Cardiac muscle cell (in vitro differentiated cells and primary cell): ENCODE measurements at regions not wholly inside any gene's neighbourhood (a gene's known extent, or its start where the extent isn't known, plus 50 kb on each side); places are given as distances from the start of the nearest gene placed in this dataset.

Experiments
- DNase-seq, 2 donors: peaks; one replicate each; pipeline versions ENCODE4 v3.0.0 to v3.0.0-alpha.2; 2010 to 2017; ENCODE audit warnings: low read depth in 1 of 2, low spot score in 1 of 2
- H3K27ac ChIP-seq: fragments of 200-600 bp; sonication (generic); 2 replicates; pipeline ENCODE4 v1.5.1; 2016
- H3K27me3 ChIP-seq: fragments of 200-600 bp; sonication (generic); 2 replicates; pipeline ENCODE4 v1.6.0; 2016; ENCODE audit warnings: control low read depth
- H3K36me3 ChIP-seq: fragments of 200-600 bp; sonication (generic); 2 replicates; pipeline ENCODE4 v1.5.1; 2016; ENCODE audit warnings: control low read depth
- H3K4me1 ChIP-seq: fragments of 200-600 bp; sonication (generic); 2 replicates; pipeline ENCODE4 v1.8.1; 2017; ENCODE audit warnings: low read depth, mild to moderate bottlenecking, mixed run types
- H3K4me3 ChIP-seq: fragments of 200-600 bp; sonication (generic); 2 replicates; pipeline ENCODE4 v1.5.1; 2016; ENCODE audit warnings: mild to moderate bottlenecking
- H3K9me3 ChIP-seq: fragments of 200-600 bp; sonication (generic); 2 replicates; pipeline ENCODE4 v1.5.1; 2017; ENCODE audit warnings: low read depth, mild to moderate bottlenecking, control low read depth
- TF ChIP-seq, protein P1 (sequence below): IDR thresholded peaks from 2 replicates; pipeline ENCODE4 v1.5.1; 2012; ENCODE audit warnings: low read depth, mild to moderate bottlenecking, low read length

DNA sequence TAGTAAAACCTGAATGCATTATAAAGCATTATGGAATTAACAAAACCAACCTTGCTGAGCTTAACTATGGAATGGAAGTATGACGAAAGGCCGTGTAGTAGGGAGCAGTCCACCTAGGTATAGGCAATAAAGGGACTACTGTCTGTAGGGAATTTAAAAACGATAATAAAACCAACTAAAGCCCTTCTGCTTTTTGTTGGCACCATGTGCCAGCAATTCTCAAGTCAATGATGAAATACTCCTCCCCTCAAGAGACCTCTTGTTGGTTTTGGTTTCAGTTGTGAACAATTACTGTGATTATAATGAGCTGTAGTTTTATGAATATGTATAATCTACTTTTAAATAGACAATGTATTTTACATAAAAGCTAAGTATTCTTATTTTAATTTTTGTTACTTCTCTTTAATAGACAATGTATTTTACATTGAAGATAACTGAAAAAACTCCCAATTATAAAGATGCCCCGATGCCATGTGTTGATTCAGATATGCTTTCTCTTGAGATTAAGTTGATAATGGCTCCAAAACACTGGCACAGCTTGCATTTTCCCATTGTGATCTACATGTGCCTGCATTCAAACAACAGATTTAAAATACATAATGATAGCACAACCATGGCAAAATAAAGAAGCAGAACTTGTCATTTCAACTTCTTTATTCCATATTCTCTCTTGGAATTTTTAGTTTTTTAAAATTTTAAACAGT lies 55.5 kb upstream of the ZDBF2 start:
- peak in 1 of 2 donors; percentile 28 for DNase-seq
- peaks cover 6% of the 10 kb centered on the region for H3K4me1 ChIP-seq
- H3K27me3 ChIP-seq, result no peaks in the 10 kb centered on the region
- TF ChIP-seq, protein P1, sequence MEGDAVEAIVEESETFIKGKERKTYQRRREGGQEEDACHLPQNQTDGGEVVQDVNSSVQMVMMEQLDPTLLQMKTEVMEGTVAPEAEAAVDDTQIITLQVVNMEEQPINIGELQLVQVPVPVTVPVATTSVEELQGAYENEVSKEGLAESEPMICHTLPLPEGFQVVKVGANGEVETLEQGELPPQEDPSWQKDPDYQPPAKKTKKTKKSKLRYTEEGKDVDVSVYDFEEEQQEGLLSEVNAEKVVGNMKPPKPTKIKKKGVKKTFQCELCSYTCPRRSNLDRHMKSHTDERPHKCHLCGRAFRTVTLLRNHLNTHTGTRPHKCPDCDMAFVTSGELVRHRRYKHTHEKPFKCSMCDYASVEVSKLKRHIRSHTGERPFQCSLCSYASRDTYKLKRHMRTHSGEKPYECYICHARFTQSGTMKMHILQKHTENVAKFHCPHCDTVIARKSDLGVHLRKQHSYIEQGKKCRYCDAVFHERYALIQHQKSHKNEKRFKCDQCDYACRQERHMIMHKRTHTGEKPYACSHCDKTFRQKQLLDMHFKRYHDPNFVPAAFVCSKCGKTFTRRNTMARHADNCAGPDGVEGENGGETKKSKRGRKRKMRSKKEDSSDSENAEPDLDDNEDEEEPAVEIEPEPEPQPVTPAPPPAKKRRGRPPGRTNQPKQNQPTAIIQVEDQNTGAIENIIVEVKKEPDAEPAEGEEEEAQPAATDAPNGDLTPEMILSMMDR, result no peak
- H3K27ac ChIP-seq, result no peak overlapping the region
- H3K9me3 ChIP-seq, result no peaks in the 10 kb centered on the region
- no peak overlapping the region for H3K4me3 ChIP-seq
- no peaks in the 10 kb centered on the region for H3K36me3 ChIP-seq

GRCh38 chr2:206219957-206220356 lies 54.5 kb upstream of the ZDBF2 start:
- Histone ChIP-seq H3K27me3 (no peaks in the 10 kb centered on the region), H3K9me3 (no peaks in the 10 kb centered on the region), H3K36me3 (no peaks in the 10 kb centered on the region), H3K27ac (no peak overlapping the region), H3K4me3 (no peak overlapping the region), H3K4me1 (peaks cover 6% of the 10 kb centered on the region)
- TF ChIP-seq, protein P1, result no peak
- no peak for DNase-seq

- TF ChIP-seq, protein P1, result no peak
- Histone ChIP-seq H3K9me3 (no peaks in the 10 kb centered on the region), H3K27me3 (no peaks in the 10 kb centered on the region), H3K27ac (no peak overlapping the region), H3K36me3 (no peaks in the 10 kb centered on the region), H3K4me3 (no peak overlapping the region), H3K4me1 (peaks cover 12% of the 10 kb centered on the region)
- DNase-seq, result no peak
These were observed 53.5 kb upstream of the ZDBF2 start for GRCh38 chr2:206220997-206221396.
